Karpas-422 (cell line): ENCODE measurements at regions not wholly inside any gene's neighbourhood (a gene's known extent, or its start where the extent isn't known, plus 50 kb on each side); places are given as distances from the start of the nearest gene placed in this dataset.

ENCODE experiments used
- DNase-seq: peaks from one replicate; pipeline ENCODE4 v3.0.0-alpha.2; 2015
- H2AFZ ChIP-seq: fragments of 200-600 bp; sonication (generic); 2 replicates; pipeline ENCODE4 v1.6.1; 2014; ENCODE audit warnings: antibody characterized with exemption, low read length, mixed read lengths
- H3K27ac ChIP-seq: fragments of 200-600 bp; sonication (generic); 2 replicates; pipeline ENCODE4 v1.5.1; 2014; ENCODE audit warnings: mild to moderate bottlenecking, low read length, moderate library complexity
- H3K27me3 ChIP-seq: fragments of 200-600 bp; sonication (generic); 2 replicates; pipeline ENCODE4 v1.6.1; 2014; ENCODE audit warnings: low read length, mixed read lengths
- H3K36me3 ChIP-seq: fragments of 200-600 bp; sonication (generic); 2 replicates; pipeline ENCODE4 v1.6.1; 2014; ENCODE audit warnings: low read length, mixed read lengths; ENCODE audit not compliant: insufficient read depth
- H3K4me1 ChIP-seq: fragments of 200-600 bp; sonication (generic); 2 replicates; pipeline ENCODE4 v1.6.1; 2014; ENCODE audit warnings: mild to moderate bottlenecking, low read length, mixed read lengths
- H3K4me2 ChIP-seq: fragments of 200-600 bp; sonication (generic); 2 replicates; pipeline ENCODE4 v1.6.1; 2014; ENCODE audit warnings: low read length, low read depth, mild to moderate bottlenecking; ENCODE audit not compliant: poor library complexity, severe bottlenecking
- H3K4me3 ChIP-seq: fragments of 200-600 bp; sonication (generic); 2 replicates; pipeline ENCODE4 v1.5.1; 2014; ENCODE audit warnings: mild to moderate bottlenecking, antibody characterized with exemption, low read length, mixed read lengths
- H3K79me2 ChIP-seq: fragments of 200-600 bp; sonication (generic); 2 replicates; pipeline ENCODE4 v1.6.1; 2014; ENCODE audit warnings: mild to moderate bottlenecking, low read length, mixed read lengths
- H3K9ac ChIP-seq: fragments of 200-600 bp; sonication (generic); 2 replicates; pipeline ENCODE4 v1.6.0; 2014; ENCODE audit warnings: low read length
- H3K9me2 ChIP-seq: fragments of 200-600 bp; sonication (generic), shearing (Covaris generic); replicated peaks from 2 replicates; pipeline ENCODE4 v1.6.0; 2014; ENCODE audit warnings: mild to moderate bottlenecking, low read length, moderate library complexity; ENCODE audit not compliant: insufficient read depth
- H3K9me3 ChIP-seq: fragments of 300-700, 200-600 bp; sonication (generic); 2 replicates; pipeline ENCODE4 v1.6.1; 2014; ENCODE audit warnings: low read length, mixed read lengths
- H4K20me1 ChIP-seq: fragments of 200-600 bp; sonication (generic); 2 replicates; pipeline ENCODE4 v1.6.1; 2014; ENCODE audit warnings: mild to moderate bottlenecking, antibody characterized with exemption, low read length, low read depth; ENCODE audit not compliant: insufficient read depth

DNA sequence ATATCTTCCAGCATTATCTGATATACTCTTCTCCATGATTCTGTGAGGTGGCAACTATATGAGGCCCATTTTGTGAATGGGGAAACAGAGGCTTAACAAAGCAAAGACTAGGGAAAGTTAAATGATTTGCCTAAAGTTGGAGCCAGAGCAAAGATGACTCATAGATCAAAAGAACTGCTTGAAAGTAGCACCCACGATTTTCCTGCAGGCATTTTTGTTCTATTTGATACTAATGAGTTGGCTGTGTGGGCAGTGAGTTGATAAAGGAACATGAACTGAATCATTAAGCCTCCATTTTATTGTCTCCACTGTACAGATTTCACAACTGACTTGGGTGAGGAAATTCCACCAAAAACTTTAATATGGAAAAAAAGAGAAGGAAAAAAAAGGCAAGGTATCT lies 138.9 kb upstream of the IGFBP7 start:
- H3K9me3 ChIP-seq: no peaks in the 10 kb centered on the region
- H3K9ac ChIP-seq: no peak overlapping the region
- no peak overlapping the region for H2AFZ ChIP-seq
- no peaks in the 10 kb centered on the region for H3K79me2 ChIP-seq
- H3K27me3 ChIP-seq: no peaks in the 10 kb centered on the region
- H3K4me1 ChIP-seq: no peaks in the 10 kb centered on the region
- no peak for DNase-seq
- H3K9me2 ChIP-seq: no peaks in the 10 kb centered on the region
- no peaks in the 10 kb centered on the region for H3K36me3 ChIP-seq
- H3K4me2 ChIP-seq: no peak overlapping the region
- no peaks in the 10 kb centered on the region for H4K20me1 ChIP-seq
- H3K27ac ChIP-seq: no peak overlapping the region
- H3K4me3 ChIP-seq: no peak overlapping the region

DNA sequence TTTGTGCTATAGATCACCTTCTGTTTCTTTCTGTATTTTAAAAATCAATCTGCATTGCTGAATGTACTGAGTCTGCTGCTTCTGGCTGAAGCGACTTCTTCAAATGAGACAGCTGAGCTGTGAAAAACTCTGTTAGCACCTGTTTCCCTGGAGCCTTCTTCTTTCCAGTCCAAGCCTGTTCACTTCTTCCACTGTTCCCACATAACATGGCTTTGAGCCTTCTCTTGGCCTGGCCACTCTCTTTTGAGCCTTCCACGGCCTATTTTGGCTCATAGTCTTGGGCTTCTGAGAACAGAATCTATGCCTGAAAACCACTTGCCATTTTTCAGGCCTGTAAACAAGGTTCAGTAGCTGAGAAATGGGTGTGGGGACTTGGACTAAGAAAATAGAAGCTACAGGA lies 132.9 kb upstream of the IGFBP7 start:
- Histone ChIP-seq H2AFZ (no peak overlapping the region), H3K9me2 (no peaks in the 10 kb centered on the region), H3K4me2 (no peak overlapping the region), H3K27ac (no peak overlapping the region), H3K27me3 (no peaks in the 10 kb centered on the region), H3K9ac (no peak overlapping the region), H3K4me1 (peaks cover 4% of the 10 kb centered on the region), H3K79me2 (no peaks in the 10 kb centered on the region), H4K20me1 (no peaks in the 10 kb centered on the region), H3K36me3 (no peaks in the 10 kb centered on the region), H3K9me3 (no peaks in the 10 kb centered on the region), H3K4me3 (no peak overlapping the region)
- no peak for DNase-seq

DNA sequence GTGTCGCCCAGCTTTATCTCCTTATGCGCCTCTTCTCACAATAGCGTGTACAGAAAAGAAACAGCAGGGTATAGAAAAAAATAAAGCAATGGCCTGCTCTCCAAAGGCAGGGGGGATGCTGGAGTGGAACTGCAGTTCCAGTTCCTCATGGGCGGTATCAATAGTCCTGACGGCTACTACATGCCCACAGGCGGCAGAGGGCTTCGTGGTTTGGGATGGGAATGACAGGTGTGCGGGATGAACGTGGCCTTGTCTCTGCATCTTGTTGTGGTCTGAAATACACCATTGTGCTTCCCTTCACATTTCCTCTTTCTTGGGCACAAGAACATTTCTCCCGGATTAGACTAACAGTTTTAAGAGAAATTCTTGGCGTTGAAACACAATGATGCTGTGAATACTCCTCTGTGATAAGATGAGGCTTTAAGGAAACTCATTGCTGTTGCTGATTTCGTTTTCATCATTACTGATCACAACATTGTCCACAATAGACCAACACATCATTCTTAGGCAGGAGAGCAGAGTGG lies 124.1 kb upstream of the IGFBP7 start:
- no peak for DNase-seq

DNA sequence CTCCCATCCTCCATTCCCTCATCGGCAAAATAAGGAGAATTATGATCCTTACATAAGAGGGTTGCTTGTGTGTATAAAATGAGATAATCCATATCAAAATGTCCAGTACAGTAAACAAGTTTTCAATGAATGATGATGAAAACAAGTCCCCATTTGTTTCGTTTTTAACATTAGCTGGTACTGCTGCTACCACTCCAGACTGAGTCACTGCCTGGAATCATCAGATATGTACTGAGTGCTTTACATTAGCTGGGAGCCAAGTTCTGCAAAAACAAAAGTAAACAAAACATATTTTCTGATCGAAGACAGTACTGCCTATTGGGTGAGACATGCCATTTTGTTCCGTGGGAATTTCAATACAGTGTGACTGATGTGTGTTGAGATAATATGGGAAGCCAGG lies 123.2 kb upstream of the IGFBP7 start:
- H3K36me3 ChIP-seq: no peaks in the 10 kb centered on the region
- peaks cover 7% of the 10 kb centered on the region for H3K4me1 ChIP-seq
- no peak overlapping the region for H3K4me2 ChIP-seq
- no peaks in the 10 kb centered on the region for H4K20me1 ChIP-seq
- H3K9ac ChIP-seq: no peak overlapping the region
- no peak overlapping the region for H2AFZ ChIP-seq
- DNase-seq: no peak
- H3K9me2 ChIP-seq: no peaks in the 10 kb centered on the region; the same call in 1 of the 2 replicates
- no peak overlapping the region for H3K27ac ChIP-seq
- no peaks in the 10 kb centered on the region for H3K79me2 ChIP-seq
- no peaks in the 10 kb centered on the region for H3K27me3 ChIP-seq
- H3K4me3 ChIP-seq: no peak overlapping the region
- no peaks in the 10 kb centered on the region for H3K9me3 ChIP-seq

More for the DNA sequence above, 124.1 kb upstream of the IGFBP7 start:
- H3K9ac ChIP-seq: no peak overlapping the region
- no peaks in the 10 kb centered on the region for H3K9me3 ChIP-seq
- no peaks in the 10 kb centered on the region for H3K79me2 ChIP-seq
- H2AFZ ChIP-seq: no peak overlapping the region
- no peaks in the 10 kb centered on the region for H3K9me2 ChIP-seq
- H3K4me2 ChIP-seq: no peak overlapping the region
- H3K27me3 ChIP-seq: no peaks in the 10 kb centered on the region
- peaks cover 8% of the 10 kb centered on the region for H3K4me1 ChIP-seq
- H3K4me3 ChIP-seq: no peak overlapping the region
- H4K20me1 ChIP-seq: no peaks in the 10 kb centered on the region
- H3K27ac ChIP-seq: no peak overlapping the region
- H3K36me3 ChIP-seq: no peaks in the 10 kb centered on the region

DNA sequence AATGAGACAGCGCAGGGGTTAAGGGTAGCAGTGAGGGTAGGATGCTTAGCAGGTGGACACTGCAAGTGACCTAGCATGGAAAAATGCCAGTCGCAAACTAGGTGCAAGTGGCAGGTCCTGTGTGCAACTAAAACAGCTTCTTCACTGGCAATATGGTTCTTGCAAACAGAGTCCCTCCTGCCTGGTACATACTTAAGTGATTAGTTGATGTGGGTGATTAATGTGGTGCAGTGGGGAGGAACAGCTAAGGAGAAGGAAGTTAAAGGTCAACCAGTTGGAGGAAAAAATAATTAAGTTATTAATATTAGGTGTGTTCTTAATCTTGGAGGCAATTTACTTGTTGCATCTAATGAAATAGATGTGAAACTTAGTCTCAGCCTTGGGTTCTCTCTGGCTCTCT lies 121.6 kb upstream of the IGFBP7 start:
- H3K36me3 ChIP-seq: no peaks in the 10 kb centered on the region
- H3K27me3 ChIP-seq: no peaks in the 10 kb centered on the region
- no peak for DNase-seq
- no peaks in the 10 kb centered on the region; the same call in 1 of the 2 replicates for H3K9me2 ChIP-seq
- no peak overlapping the region for H3K9ac ChIP-seq
- no peak overlapping the region for H3K4me3 ChIP-seq
- no peak overlapping the region for H3K27ac ChIP-seq
- no peaks in the 10 kb centered on the region for H4K20me1 ChIP-seq
- no peak overlapping the region for H2AFZ ChIP-seq
- no peaks in the 10 kb centered on the region for H3K79me2 ChIP-seq
- no peak overlapping the region for H3K4me2 ChIP-seq
- H3K4me1 ChIP-seq: no peaks in the 10 kb centered on the region
- no peaks in the 10 kb centered on the region for H3K9me3 ChIP-seq

DNA sequence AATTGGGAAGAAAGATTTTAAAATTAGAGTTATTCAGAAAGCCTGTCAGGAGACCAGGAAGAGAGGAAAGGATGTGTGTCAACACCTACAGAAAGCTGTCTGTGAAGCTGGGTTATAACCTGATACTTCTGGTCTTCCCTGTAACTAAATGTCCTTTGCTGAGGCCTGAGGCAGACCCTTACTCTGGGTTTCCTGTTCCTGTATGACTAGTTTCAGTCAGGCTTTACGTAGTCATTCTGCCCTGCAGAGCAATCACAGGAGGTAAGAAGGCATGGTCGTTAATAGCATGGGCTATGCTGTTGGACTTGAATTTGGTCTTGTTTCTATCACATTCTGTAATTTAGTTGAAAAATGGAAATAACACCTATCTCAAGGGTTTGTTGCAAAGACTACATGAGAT lies 110.5 kb upstream of the IGFBP7 start:
- Histone ChIP-seq H3K9me3 (no peaks in the 10 kb centered on the region), H3K27me3 (no peaks in the 10 kb centered on the region), H3K79me2 (no peaks in the 10 kb centered on the region), H3K9me2 (no peaks in the 10 kb centered on the region), H3K36me3 (no peaks in the 10 kb centered on the region), H3K4me2 (no peak overlapping the region), H3K9ac (no peak overlapping the region), H3K27ac (no peak overlapping the region), H2AFZ (no peak overlapping the region), H3K4me3 (no peak overlapping the region), H4K20me1 (no peaks in the 10 kb centered on the region), H3K4me1 (no peaks in the 10 kb centered on the region)
- no peak for DNase-seq

DNA sequence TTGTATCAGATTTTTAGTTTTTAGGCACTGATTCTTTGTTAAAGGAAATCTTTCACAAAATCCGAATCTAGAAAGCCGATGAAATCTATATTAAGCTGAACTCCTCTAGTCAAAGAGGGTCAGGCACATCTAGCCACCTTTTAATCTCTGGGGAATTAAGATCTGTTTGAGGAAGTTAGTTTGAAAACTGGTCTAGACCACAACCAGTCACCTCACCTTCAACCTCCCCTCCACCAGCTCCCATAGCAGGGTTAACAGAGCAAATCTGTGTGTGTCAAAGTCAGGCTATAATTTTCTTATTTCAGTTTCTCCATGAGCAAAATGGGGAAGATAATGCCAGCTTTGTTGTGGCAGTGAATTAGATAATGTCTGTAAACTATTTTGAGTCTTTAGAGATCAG lies 110.0 kb upstream of the IGFBP7 start:
- no peaks in the 10 kb centered on the region for H3K4me1 ChIP-seq
- H3K79me2 ChIP-seq: no peaks in the 10 kb centered on the region
- H3K9me2 ChIP-seq: no peaks in the 10 kb centered on the region
- H3K4me2 ChIP-seq: no peak overlapping the region
- H3K9ac ChIP-seq: no peak overlapping the region
- no peaks in the 10 kb centered on the region for H3K36me3 ChIP-seq
- H3K27ac ChIP-seq: no peak overlapping the region
- H3K27me3 ChIP-seq: no peaks in the 10 kb centered on the region
- H3K9me3 ChIP-seq: no peaks in the 10 kb centered on the region
- no peak for DNase-seq
- no peaks in the 10 kb centered on the region for H4K20me1 ChIP-seq
- no peak overlapping the region for H2AFZ ChIP-seq
- no peak overlapping the region for H3K4me3 ChIP-seq

DNA sequence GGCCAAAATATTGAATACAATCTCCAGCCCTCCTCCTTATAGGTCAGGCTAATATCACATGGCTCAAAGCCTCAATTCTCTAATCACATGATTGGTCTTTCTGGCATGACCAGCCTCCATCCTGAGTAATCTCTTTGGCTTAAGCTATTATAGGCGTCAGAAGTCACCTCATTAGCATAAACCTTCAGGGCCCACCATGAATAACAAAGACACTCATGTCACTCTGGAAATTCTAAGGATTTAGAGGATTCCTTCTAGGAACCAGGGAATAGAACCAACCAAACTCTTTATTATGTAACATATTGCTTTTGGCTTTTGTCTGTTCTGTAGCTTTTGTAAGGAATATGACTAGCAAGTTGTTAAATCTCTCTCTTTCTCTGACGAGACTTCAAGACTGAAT lies 109.2 kb upstream of the IGFBP7 start:
- H3K79me2 ChIP-seq: no peaks in the 10 kb centered on the region
- H2AFZ ChIP-seq: no peak overlapping the region
- no peaks in the 10 kb centered on the region for H3K9me2 ChIP-seq

More for the DNA sequence above, 109.2 kb upstream of the IGFBP7 start:
- DNase-seq: no peak
- H3K27me3 ChIP-seq: no peaks in the 10 kb centered on the region
- no peaks in the 10 kb centered on the region for H3K36me3 ChIP-seq
- H4K20me1 ChIP-seq: no peaks in the 10 kb centered on the region
- H3K4me3 ChIP-seq: no peak overlapping the region
- no peaks in the 10 kb centered on the region for H3K4me1 ChIP-seq
- no peak overlapping the region for H3K9ac ChIP-seq
- no peaks in the 10 kb centered on the region for H3K9me3 ChIP-seq
- H3K4me2 ChIP-seq: no peak overlapping the region
- H3K27ac ChIP-seq: no peak overlapping the region
